Endothelial cell of umbilical vein (primary cell): ENCODE measurements at regions not wholly inside any gene's neighbourhood (a gene's known extent, or its start where the extent isn't known, plus 50 kb on each side); places are given as distances from the start of the nearest gene placed in this dataset.

Source experiments
- BruUV-seq: library from RNA; stranded (reverse); fragments of 400-500 nt; replicated peaks from 2 replicates; lab custom pipeline; 2021; lab: Mats Ljungman, UMichigan
- CTCF ChIA-PET: fragments of 300-600, 350-600 bp; sonication (Branson Sonifier 250); formaldehyde crosslinking; loops from one replicate; lab custom pipeline; 2021; ENCODE audit warnings: antibody characterized with exemption, inconsistent platforms; lab: Charles Lee
- POLR2A ChIA-PET: fragments of 300-600, 350-600 bp; sonication (Branson Sonifier 250); formaldehyde crosslinking; loops from one replicate; lab custom pipeline; 2021; ENCODE audit warnings: antibody characterized with exemption, inconsistent platforms; lab: Charles Lee
- DNase-seq: peaks from one replicate; pipeline ENCODE4 v3.0.0-alpha.2; 2011; ENCODE audit warnings: low read depth, low spot score
- FAIRE-seq: peaks from 2 replicates; lab custom pipeline; 2011; peaks lifted over from hg19 to GRCh38; lab: Jason Lieb, UNC
- H2AFZ ChIP-seq: 2 replicates; pipeline ENCODE4 v1.6.0; 2012; ENCODE audit warnings: low read depth, low read length, control low read depth, inconsistent platforms
- H3K27ac ChIP-seq: 2 replicates; pipeline ENCODE4 v1.5.1; 2011; ENCODE audit warnings: low read depth, mild to moderate bottlenecking, control low read depth, low read length, moderate library complexity; ENCODE audit not compliant: insufficient read depth
- H3K27me3 ChIP-seq, 2 experiments: 2 replicates each; pipeline versions ENCODE4 v1.6.0 to v1.6.1; 2011; ENCODE audit warnings: low read length in 2 of 2, mixed read lengths in 1 of 2; ENCODE audit not compliant: control insufficient read depth in 2 of 2, insufficient read depth in 2 of 2
- H3K36me3 ChIP-seq, 2 experiments: 2 replicates in 1 of 2; 3 replicates in 1 of 2; pipeline ENCODE4 v1.5.1; 2011; ENCODE audit warnings: low read length in 2 of 2, mild to moderate bottlenecking in 1 of 2, moderate library complexity in 1 of 2; ENCODE audit not compliant: control insufficient read depth in 2 of 2, insufficient read depth in 2 of 2; ENCODE audit errors: extremely low read depth in 1 of 2
- H3K4me1 ChIP-seq: 3 replicates; pipeline ENCODE4 v1.5.1; 2011; ENCODE audit warnings: mild to moderate bottlenecking, low read length; ENCODE audit not compliant: control insufficient read depth, insufficient read depth; ENCODE audit errors: extremely low read depth
- H3K4me2 ChIP-seq: 2 replicates; pipeline ENCODE4 v1.6.1; 2011; ENCODE audit warnings: low read length, control low read depth, mixed read lengths; ENCODE audit not compliant: insufficient read depth
- H3K4me3 ChIP-seq, 3 experiments: fragments of 200-600 bp in 1 of 3; sonication (generic), shearing (Covaris generic) in 1 of 3; replicated peaks in 1 of 3; 2 replicates each; pipeline ENCODE4 v1.5.1; 2011 to 2016; ENCODE audit warnings: control low read depth in 3 of 3, low read length in 3 of 3, mild to moderate bottlenecking in 2 of 3, inconsistent platforms in 1 of 3, low read depth in 1 of 3, moderate library complexity in 1 of 3; ENCODE audit not compliant: insufficient read depth in 1 of 3
- H3K79me2 ChIP-seq: 2 replicates; pipeline ENCODE4 v1.6.0; 2012; ENCODE audit warnings: low read length, inconsistent platforms; ENCODE audit not compliant: control insufficient read depth, insufficient read depth
- H3K9ac ChIP-seq: replicated peaks from 2 replicates; pipeline ENCODE3; 2011; ENCODE audit warnings: low read length, control low read depth; ENCODE audit not compliant: insufficient read depth; ENCODE audit errors: extremely low read depth
- H3K9me1 ChIP-seq: replicated peaks from 3 replicates; pipeline ENCODE4 v1.6.0; 2011; ENCODE audit warnings: mild to moderate bottlenecking, low read length; ENCODE audit not compliant: control insufficient read depth, insufficient read depth; ENCODE audit errors: extremely low read depth
- H3K9me3 ChIP-seq: replicated peaks from 2 replicates; pipeline ENCODE4 v1.5.1; 2012; ENCODE audit warnings: low read length, inconsistent platforms; ENCODE audit not compliant: control insufficient read depth, insufficient read depth
- H4K20me1 ChIP-seq: replicated peaks from 2 replicates; pipeline ENCODE3; 2011; ENCODE audit warnings: mild to moderate bottlenecking, low read length; ENCODE audit not compliant: control insufficient read depth, insufficient read depth; ENCODE audit errors: extremely low read depth
- CTCF ChIP-seq, 2 donors: IDR thresholded peaks; 1 replicate in 1 of 2; 2 replicates in 1 of 2; pipeline ENCODE4 v1.5.1; 2011; ENCODE audit warnings: low read length in 2 of 2, mild to moderate bottlenecking in 2 of 2, moderate library complexity in 2 of 2, control low read depth in 1 of 2, inconsistent platforms in 1 of 2, low read depth in 1 of 2; ENCODE audit not compliant: insufficient read depth in 1 of 2; ENCODE audit errors: extremely low read depth in 1 of 2
- EZH2 ChIP-seq: IDR thresholded peaks from 2 replicates; pipeline ENCODE4 v1.6.1; 2012; ENCODE audit warnings: borderline replicate concordance, low read depth, mild to moderate bottlenecking, moderate library complexity, low read length, inconsistent platforms; ENCODE audit not compliant: severe bottlenecking
- FOS ChIP-seq: IDR thresholded peaks from 2 replicates; pipeline ENCODE4 v1.6.1; 2011; ENCODE audit warnings: mild to moderate bottlenecking, low read length, moderate library complexity, borderline replicate concordance; ENCODE audit not compliant: insufficient read depth
- GATA2 ChIP-seq: IDR thresholded peaks from 2 replicates; pipeline ENCODE4 v1.7.0; 2011; ENCODE audit warnings: low read depth, mild to moderate bottlenecking, moderate library complexity, mixed read lengths, low read length; ENCODE audit not compliant: insufficient read length, insufficient read depth
- JUN ChIP-seq: IDR thresholded peaks from 2 replicates; pipeline ENCODE4 v1.6.1; 2011; ENCODE audit warnings: borderline replicate concordance, low read depth; ENCODE audit not compliant: insufficient read length, insufficient read depth
- MAX ChIP-seq: IDR thresholded peaks from 2 replicates; pipeline ENCODE4 v1.6.1; 2011; ENCODE audit not compliant: insufficient read depth, insufficient read length
- MYC ChIP-seq: IDR thresholded peaks from one replicate; pipeline ENCODE4 v1.6.1; 2011; ENCODE audit warnings: mild to moderate bottlenecking, low read depth, low read length
- POLR2A ChIP-seq: IDR thresholded peaks from 2 replicates; pipeline ENCODE4 v1.6.1; 2012; ENCODE audit warnings: low read depth, mild to moderate bottlenecking, control low read depth, low read length
- POLR2AphosphoS5 ChIP-seq: IDR thresholded peaks from 2 replicates; pipeline ENCODE4 v1.6.1; 2012; ENCODE audit warnings: low read depth, mild to moderate bottlenecking, control low read depth, low read length, moderate library complexity; ENCODE audit not compliant: insufficient read depth
- dilution Hi-C: fragments of 300-500 bp; cut with MboI; formaldehyde crosslinking; loops from one replicate; pipeline ENCODE4 v1.15.0; 2019; ENCODE audit warnings: low sequenced_read_pairs; ENCODE audit not compliant: extremely low pct_ligation_motif_present
- intact Hi-C: fragments of 100-400 bp; cut with micrococcal nuclease; formaldehyde crosslinking; loops from one replicate; pipeline ENCODE4 v1.10.0; 2022

GRCh38 chr15:36218322-36218721 lies 361.1 kb upstream of the CDIN1 start:
- Histone ChIP-seq H3K4me1 (no peaks in the 10 kb centered on the region), H3K4me3 (no peak overlapping the region), H3K4me2 (no peak overlapping the region), H3K27me3 (no peaks in the 10 kb centered on the region), H3K9me3 (peaks cover 1% of the 10 kb centered on the region), H4K20me1 (no peaks in the 10 kb centered on the region), H3K79me2 (no peaks in the 10 kb centered on the region), H3K36me3 (no peaks in the 10 kb centered on the region), H3K27ac (no peak overlapping the region), H2AFZ (no peak overlapping the region), H3K9ac (no peak overlapping the region), H3K9me1 (no peaks in the 10 kb centered on the region)
- FAIRE-seq (no peak), DNase-seq (no peak)
- intact Hi-C loops, result no loop called here
- dilution Hi-C loops, result no loop called here
- no TSS peak for BruUV-seq
- ChIA-PET CTCF (interaction anchor here (1.6 to 1.7 kb wide), 2 partner anchors 11 to 48 kb away, joined by 3 to 4 read pairs; no protein-coding TSS in a partner anchor), POLR2A (no interaction called here)
- TF ChIP-seq JUN (no peak), POLR2A (no peak)

- peaks cover 1% of the 10 kb centered on the region for H3K9me3 ChIP-seq
- no peaks in the 10 kb centered on the region for H3K79me2 ChIP-seq
- FAIRE-seq, result no peak
- H3K9me1 ChIP-seq, result no peaks in the 10 kb centered on the region
- H3K4me1 ChIP-seq, result no peaks in the 10 kb centered on the region
- no peak overlapping the region for H3K4me2 ChIP-seq
- ChIA-PET POLR2A (no interaction called here), CTCF (interaction anchor here (1.7 kb wide), 1 partner anchor 10 kb away, joined by 4 read pairs; no protein-coding TSS in a partner anchor)
- BruUV-seq, result no TSS peak
- no peaks in the 10 kb centered on the region for H4K20me1 ChIP-seq
- H3K4me3 ChIP-seq, result no peak overlapping the region
- H3K27ac ChIP-seq, result no peak overlapping the region
- H3K9ac ChIP-seq, result no peak overlapping the region
- no peaks in the 10 kb centered on the region for H3K27me3 ChIP-seq
- H2AFZ ChIP-seq, result no peak overlapping the region
- dilution Hi-C loops (no loop called here), intact Hi-C loops (no loop called here)
- H3K36me3 ChIP-seq, result no peaks in the 10 kb centered on the region
- TF ChIP-seq CTCF (IDR thresholded peaks at IDR 0.05; ENCODE audit: extremely low read depth in 1 of 2, insufficient read depth in 1 of 2, low read depth in 1 of 2, low read length in 2 of 2) (no peak), GATA2 (no peak), JUN (no peak), EZH2 (no peak), MAX (no peak), POLR2A (no peak), MYC (no peak), FOS (no peak), POLR2AphosphoS5 (no peak)
- no peak for DNase-seq
Measured at GRCh38 chr15:36218991-36219390, 360.4 kb upstream of the CDIN1 start.
